ENCODE measurements at regions not wholly inside any gene's neighbourhood (a gene's known extent, or its start where the extent isn't known, plus 50 kb on each side); places are given as distances from the start of the nearest gene placed in this dataset.
"Not testable (repeated sequence)": the region's sequence is repeated elsewhere in the genome, so short reads cannot be mapped to it uniquely, and the experiment has no call there.

DNA sequence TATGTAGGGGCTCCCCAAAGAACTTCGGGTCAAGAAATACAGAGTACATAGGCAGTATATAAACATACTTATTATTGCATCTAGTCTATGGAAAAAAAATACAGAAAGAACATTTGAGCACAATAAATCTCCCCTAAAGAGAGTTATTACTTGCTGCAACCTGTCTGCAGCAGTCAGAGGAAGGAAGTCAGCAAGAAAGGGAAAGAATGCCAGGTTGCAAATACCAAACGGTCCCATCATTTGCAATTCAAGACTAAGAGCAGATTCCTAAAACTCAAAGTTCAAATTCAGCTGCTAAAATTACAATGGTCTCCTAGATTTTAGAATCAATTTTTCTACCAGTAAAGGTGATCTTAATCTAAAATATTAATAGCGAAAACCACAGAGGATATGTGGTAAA lies 236.2 kb upstream of the NUDT6 start:
- DNase-seq (ENCODE audit: low spot score), result no peak

DNA sequence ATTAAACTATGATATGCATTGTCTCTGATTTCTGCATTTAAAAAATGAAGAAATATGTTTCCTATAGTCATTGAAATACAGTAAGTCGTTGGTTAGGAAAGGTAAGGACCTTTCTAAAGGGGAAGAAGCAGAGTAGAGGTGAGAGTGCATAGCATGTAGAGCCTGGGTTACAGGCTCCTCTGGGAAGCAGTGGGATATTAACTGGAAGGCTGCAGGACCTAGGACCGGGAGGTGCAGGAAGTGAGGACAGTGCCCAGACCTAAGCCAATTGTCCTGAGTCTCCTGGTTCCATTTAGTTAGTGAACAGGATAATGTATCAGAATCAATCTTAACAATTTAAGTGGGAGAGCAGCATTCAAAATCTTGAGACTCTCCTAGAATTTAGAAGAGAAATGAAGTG lies 237.1 kb upstream of the NUDT6 start:
- no peak for DNase-seq (ENCODE audit: low spot score)

DNA sequence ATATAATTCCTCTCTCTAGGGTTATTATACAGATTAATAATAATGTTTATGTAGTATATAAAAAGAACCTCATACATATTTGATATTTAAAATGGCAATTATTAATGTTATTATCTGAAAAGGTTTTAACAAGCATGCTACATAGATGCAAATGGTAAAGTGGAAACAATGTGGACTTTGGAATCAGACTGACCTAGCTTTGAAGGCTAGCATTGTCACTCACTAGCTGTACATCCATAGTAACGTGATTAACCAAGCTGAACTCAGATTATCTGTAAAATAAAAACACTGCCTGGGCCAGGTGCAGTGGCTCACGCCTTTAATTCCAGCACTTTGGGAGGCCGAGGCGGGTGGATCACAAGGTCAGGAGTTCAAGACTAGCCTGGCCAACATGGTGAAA lies 233.7 kb upstream of the SPRY1 start:
- DNase-seq (ENCODE audit: low spot score), result no peak

DNA sequence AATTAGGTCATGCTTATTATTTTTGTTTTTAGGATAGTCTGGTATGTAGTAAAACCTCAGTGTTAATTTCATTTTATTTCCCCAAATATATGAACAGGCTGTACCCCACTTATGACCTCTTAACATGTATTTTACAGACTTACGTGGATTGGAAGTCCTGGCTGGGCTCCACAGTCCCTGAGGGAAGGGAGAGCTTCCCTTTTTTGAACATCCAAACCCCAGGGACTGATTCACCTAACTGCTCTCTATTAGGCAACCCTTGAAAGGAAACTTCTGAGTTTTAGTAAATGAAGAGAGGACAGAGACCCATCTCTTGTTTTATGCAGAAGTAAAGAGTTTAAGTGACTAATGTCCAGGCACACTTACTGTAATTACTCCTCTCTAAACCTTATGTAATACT lies 233.1 kb upstream of the SPRY1 start:
- no peak for DNase-seq (ENCODE audit: low spot score)

DNA sequence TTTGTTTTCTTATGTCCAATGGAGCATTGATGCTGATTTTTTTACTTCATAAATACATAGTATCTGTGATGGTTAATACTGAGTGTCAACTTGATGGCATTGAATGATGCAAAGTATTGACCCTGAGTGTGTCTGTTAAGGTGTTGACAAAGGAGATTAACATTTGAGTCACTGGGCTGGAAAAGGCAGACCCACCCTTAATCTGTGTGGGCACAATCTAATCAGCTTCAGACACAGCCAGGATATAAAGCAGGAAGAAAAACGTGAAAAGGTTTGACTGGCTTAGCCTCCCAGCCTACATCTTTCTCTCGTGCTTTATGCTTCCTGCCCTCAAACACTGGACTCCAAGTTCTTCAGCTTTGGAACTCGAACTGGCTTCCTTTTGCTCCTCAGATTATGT lies 230.6 kb upstream of the SPRY1 start:
- DNase-seq (ENCODE audit: low spot score), result no peak

DNA sequence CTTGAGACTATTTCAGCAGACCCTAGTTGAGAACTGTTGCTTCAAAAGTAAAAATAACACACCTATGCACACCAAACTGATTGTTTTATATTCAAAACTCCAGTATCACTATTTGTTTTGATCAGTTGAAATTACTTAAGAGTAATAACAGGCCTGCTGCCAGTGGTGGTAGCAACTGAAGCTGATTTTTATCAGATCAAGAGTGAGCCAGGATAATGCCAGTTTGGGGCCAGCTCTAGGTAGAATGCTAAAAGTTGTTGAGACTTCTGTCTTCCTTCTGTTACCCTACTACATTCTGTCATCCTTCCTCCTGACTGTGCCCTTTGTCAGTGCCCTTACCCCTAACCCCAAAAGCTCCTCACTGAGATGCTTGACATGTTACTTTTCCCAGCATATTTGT lies 228.7 kb upstream of the SPRY1 start:
- no peak for DNase-seq (ENCODE audit: low spot score)

DNA sequence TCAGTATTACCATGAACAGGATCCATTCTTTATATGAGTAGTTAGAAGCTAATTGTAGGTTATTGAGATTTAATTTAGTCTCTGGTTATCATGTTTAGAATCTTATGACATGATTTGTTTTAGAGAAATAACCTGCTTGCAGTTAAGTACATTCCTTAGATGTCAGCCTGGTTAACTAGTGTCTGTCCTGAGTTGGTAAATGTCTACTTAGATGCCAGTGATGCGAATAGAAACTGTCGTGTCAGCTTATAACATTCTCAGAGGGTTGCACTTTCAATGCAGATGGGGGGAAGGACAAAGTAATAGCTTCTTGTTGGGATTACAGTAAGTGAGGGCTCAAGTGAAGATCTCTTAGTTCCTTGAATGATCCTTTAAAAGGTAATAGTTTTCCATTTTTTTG lies 227.8 kb upstream of the SPRY1 start:
- no peak for DNase-seq (ENCODE audit: low spot score)

DNA sequence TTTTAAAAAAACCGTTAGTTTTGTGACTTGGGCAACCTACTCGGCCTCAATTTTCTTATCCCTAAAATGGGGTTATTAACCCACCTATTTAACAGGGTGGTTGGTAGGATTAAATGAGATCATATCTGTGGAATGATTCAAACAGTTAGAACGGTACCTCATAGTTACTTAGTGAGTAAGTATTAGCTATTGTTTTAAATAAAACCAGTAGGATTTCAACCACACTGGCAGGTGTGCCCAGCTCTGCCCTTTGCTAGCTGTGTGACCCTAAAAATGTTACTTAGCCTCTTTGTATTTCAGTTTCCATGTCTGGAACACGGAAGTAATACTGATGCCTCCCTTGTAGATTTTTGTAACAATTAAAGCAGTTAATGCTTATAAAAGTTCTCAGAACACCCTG lies 225.8 kb upstream of the SPRY1 start:
- no peak for DNase-seq (ENCODE audit: low spot score)

DNA sequence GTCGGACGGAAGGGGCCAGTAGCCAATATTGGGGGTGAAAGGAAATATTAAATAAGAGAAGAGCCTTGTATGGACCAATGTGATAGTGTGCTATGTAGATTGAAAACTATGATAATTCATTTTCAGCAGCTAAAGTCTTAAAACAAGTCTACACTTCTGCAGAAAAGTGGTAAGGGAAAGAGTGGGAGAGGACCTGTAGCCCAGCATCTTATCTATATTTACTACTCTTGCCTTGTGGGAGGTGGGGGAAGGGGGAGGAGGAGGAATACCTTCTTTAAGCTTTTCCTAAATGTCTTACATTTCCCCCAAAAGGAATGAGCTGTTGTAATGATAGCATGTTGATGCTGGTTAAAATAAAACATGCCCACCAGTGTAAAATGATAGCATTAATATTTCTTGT lies 220.0 kb upstream of the SPRY1 start:
- DNase-seq (ENCODE audit: low spot score), result no peak

DNA sequence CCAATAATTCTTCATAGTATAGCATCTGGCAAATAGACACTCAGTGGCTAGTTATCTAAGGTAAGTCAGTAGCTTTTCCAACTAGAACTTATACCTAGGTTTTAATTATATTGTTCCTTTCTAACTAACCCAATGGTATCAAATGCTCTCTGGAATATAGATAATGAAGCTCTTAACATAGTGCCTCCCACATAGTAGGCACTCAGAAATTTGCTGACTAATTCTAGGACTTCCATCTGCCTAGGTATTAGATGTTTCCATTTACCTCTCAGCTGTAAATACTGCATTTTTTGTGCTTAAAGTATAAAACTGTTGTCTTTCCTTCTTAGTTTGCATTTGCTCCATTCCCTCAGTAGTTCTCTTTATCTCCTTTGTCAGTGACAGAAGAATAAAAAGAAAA lies 214.3 kb upstream of the SPRY1 start:
- DNase-seq (ENCODE audit: low spot score), result no peak

DNA sequence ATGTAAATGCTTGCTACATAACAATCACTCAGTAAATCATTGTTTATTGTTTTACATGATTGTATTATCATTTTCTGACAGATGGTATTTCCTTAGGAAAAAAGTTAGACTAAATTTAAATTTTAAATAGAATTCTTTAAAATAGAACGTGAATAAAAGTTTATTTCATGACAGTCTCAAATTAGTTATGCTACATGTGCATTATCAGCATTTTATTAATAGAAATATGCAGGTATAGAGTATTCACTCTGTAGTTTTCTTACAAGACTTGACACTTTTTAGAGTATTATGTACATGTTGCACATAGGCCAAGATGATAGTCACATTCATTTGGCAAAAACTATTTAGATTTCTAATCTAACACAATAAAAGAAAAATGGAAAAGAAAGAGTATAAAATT lies 213.3 kb upstream of the SPRY1 start:
- no peak for DNase-seq (ENCODE audit: low spot score)

DNA sequence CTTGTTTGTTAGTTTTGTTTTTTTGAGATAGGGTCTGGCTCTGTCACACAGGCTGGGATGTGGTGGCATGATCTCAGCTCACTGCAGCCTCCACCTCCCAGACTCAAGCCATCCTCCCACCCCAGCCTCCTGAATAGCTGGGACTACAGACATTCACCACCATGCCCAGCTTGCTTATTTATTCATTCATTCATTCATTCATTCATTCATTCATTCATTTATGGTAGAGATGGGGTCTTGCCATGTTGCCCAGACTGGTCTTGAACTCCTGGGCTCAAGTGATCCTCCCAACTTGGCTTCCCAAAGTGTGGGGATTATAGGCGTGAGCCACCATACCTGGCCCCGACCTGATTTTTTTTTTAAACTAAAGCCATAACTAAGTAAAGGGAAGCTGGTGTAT lies 212.8 kb upstream of the SPRY1 start:
- DNase-seq (ENCODE audit: low spot score), result not testable (repeated sequence)

DNA sequence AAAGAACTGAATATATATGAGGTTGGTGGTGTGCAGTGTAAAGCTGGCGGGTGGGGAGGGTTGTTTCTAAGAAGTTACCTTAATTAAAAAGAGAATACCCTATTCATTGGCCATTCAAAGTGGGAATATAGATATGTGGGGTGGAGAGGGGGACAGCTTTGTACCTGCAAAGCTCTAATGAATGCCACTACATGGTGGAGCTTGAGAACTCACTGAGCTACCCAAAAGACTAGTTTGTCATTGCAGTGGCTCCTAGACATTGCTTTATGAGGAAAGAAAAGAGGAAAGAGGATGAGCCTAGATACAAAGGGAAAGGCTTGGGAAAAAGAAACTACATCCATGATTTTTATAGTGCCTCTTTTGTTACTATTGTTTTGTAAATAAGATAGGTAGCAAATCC lies 209.9 kb upstream of the SPRY1 start:
- no peak for DNase-seq (ENCODE audit: low spot score)

DNA sequence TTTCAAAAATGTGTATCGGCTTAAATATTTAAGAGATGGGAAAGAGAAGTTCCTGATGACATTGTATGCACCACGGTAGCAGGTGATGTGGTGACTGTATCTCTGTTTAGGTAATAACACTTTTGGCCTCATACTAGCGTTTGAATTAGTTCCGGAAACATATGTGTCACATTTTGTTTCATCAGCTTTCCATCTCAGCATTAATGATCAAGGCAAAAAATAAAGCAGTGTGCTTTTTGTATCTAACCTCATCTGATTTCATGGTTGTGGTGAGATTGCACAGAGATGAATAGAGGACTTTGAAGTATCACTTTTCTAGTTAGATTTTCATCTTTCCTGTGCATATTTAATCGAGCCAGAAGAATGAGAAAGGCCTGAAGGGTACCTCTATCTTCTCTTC lies 206.4 kb upstream of the SPRY1 start:
- DNase-seq (ENCODE audit: low spot score), result no peak

DNA sequence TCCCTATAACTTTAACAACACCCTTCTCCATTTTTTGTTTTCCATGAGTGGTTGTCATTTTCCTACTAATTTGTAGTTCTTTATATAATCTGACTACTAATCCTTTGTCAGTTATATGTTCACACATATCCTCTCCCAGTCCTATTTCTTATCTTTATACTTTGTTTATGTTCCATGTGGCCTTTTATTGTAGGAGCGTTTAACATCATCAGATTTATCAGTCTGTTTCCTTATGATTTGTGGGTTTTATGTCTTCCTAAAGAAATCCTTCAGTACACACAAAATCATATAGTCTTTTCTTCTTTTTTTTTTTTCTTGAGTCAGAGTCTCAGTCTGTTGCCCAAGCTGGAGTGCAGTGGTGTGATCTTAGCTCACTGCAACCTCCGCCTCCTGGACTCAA lies 204.9 kb upstream of the SPRY1 start:
- DNase-seq (ENCODE audit: low spot score), result no peak

DNA sequence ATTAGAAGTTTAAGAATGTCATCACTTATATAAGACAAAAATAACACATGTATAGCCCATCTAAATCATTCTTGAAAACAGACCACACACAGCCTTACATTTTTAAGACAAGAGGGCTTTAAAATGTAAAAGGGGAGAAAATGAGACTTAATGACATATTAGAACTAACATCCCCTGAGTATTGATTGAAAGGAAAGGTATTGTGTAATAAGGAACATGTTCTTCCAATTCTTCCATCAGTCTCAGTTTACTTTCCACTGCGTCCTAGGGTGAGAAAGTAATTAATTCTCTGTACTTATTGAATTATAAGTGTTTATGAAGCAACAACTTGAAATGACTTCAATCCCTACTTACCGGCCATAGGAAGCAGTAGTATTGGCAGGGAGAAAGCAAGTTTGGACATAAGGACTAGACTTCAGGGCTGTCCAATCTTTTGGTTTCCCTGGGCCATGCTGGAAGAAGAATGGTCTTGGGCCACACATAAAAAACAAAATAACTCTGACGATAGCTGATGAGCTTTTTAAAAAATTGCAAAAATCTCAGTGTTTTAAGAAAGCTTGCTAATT lies 202.7 kb upstream of the SPRY1 start:
- DNase-seq (ENCODE audit: low spot score), result no peak

DNA sequence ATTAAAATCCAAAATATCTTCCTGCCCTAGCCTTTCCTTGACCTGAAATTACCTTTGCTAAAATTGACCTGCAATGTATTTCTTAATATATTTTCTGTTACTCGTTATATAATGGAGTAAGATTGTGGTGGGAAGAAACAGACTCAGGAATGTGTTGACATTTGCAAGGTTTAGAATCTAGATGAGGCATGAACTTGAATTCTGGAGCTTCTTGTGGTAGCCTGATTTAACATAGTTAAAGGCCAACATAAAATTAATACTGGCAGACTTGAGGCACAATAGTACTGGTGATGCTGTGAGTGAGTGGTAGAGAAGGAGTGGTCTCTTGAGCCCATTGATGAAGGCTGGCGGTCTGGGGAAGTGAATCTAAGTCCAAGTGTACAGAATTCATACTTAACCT lies 197.9 kb upstream of the SPRY1 start:
- DNase-seq (ENCODE audit: low spot score), result peak; percentile 12

DNA sequence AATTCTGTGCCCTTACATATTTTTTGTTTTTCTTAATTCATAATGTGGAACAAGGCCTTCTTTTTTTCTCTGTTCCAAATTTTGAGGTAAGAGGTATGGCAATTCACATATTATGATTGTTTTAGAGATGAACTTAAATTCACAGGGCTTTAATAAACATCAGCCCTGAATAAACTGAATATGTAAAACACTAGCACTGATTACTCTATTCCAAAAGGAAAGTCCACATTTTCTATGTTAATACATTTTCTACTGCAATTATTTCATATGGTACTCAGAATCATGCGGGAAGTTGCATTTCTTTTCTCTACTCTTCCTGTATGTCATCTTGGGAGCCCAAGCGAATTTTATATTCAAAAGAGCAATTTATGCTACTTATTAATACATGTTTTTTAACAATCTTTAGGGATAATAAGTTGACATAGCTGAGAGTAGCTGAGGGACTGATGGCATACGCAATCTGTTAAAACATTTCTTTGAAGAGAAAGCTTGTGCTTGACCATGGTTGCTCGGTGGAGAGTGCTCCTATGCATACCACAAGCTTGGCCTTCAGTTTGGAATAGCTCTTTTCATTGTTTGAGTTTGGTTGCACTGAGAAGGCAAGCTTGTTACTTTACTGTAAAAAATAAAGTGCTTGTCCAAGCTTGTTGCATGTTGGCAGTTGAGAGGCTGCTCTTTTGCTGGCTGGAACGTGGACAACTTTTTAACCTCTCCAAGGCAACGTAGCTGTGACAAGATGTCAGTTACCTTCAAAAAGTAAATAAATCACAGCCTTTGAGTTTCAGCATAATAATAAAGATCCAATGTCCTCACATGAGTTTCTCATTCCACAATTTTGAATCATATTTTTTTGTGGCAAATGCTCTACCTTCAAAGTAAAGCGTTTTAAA lies 196.3 kb upstream of the SPRY1 start:
- no peak for DNase-seq (ENCODE audit: low spot score)

DNA sequence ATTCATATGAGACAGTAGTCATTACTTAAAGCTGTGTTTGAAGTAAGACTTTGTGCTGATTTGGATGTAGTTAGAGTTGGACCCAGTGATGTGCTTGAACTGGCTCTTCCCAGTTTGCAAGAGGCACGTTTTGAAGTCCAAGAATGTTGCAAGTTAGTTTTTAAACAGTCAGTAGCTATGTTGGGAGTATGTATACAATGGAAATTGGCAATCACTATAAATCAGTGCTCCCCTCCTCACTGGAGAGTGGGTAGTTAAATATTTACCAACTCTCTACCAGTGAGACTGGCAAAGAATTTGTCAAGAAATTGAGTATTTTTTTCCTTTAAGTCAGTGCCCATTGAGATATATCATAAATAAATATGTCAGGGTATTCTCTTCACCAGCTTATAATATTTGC lies 191.9 kb upstream of the SPRY1 start:
- DNase-seq (ENCODE audit: low spot score), result no peak

DNA sequence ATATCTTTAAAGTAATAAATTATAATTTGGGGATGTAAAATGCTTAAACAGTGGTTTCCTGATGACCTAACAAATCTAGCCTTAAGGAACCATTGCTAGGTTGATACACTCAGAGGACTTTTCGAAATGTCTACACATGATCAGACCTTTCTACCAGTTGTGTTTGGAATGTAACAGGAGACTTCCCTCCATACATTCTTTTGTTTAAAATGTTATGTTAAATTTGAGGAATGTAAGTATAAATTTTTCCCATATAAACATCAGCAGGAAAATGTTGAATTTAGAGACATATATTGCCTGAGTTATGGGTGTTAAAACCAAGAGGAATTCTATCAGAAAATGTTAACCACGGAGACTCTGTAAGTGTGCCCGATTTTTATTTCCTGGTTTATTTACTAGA lies 190.6 kb upstream of the SPRY1 start:
- DNase-seq (ENCODE audit: low spot score), result no peak

DNA sequence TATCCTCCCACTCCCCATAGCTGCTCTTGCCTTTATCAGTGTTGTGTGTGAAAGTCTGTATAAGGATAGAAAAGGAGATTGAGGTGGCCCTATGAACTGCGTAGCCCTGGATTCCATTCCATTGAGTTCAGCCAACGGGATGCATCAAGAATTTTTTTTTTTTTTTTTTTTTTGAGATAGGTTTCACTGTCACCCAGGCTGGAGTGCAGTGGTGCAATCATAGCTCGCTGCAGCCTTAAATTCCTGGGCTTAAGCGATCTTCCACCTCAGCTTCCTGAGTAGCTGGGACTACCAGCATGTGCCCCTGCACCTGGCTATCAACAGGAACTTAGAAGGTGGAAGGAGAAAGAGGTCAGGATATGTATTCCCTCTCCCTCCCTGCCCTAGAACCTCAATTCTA lies 187.2 kb upstream of the SPRY1 start:
- no peak for DNase-seq (ENCODE audit: low spot score)

DNA sequence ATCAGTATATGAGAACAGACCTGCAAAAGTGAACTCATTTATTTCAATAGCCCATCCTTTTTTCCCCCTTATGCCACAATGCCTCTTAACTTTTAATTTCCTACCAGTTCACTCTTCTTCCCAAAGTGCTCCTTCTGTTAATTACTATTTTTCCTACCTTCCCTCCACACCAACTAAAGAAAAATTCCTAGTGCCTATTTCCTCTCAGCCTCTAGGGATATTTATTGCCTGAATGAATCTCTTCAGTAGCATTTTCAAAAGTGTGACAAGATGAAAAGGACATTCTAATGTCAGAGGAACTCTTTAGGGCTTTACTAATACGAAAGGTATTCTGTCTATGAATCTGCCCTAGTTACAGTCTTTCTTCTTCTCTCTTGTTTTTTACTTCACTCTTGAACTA lies 181.1 kb upstream of the SPRY1 start:
- no peak for DNase-seq (ENCODE audit: low spot score)

DNA sequence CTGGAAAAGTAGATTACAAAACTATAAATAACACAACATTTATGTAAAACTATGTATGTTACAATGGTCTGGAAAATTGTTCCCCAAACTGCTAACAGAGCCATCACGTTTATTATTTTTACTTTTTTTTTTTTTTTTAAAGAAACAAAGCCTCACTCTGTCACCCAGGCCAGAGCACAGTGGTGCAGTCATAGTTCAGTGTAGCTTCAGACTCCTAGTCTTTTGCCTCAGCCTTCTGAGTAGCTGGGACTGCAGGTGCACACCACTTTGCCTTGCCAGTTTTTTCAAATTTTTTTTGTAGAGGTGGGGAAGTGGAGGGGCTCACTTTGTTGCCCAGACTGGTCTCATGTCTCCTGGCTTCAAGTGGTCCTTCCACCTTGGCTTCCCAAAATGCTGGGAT lies 180.1 kb upstream of the SPRY1 start:
- no peak for DNase-seq (ENCODE audit: low spot score)

DNA sequence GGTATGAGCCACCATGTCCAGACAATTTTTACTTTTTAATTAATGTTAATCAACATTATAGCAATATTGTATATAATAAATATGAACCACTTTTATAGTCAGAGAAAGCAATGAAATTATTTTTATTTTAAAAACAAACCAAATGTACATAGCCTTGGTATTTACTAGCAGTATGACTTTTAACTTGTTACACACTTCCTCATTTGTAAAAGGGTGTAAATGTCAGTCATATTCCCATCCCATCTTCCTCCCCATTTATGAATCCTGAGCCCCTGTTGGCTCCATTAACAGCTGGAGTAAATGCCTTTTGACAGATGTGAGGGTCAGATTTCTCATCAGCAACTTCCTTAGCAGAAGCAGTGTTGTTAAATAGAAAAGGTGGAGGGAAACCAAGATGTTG lies 179.6 kb upstream of the SPRY1 start:
- DNase-seq (ENCODE audit: low spot score), result no peak
